ENCODE measurements at regions not wholly inside any gene's neighbourhood (a gene's known extent, or its start where the extent isn't known, plus 50 kb on each side); places are given as distances from the start of the nearest gene placed in this dataset.

DNA sequence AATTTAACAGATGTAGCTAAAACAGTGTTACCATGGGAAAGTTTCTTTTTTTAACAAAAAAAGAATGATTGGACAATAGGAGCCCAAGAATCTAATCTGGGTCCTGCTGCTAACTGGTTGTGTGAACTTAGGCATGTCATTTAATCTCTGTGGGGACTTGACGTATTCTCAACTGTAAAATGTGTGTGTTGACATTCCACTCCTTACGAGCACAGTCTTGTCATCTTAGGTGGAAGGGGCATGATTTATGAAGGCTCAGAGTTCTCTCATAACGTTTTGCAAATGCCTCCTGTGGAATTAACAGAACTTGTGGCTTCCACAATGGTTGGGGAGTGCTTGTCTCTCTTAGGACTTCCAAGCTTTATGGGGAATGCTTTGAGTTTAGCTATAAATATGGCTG is 125.9 kb upstream of the SATB2 start:
- intact Hi-C loops (cut with micrococcal nuclease; ENCODE audit: unreplicated experiment), result no loop called here
- no peak overlapping the region for H3K4me3 Mint-ChIP-seq (ENCODE audit: low read depth, unreplicated experiment)
- no TSS peak for BruUV-seq (replicated peaks)
- no peaks in the 10 kb centered on the region for H3K9me3 Mint-ChIP-seq (ENCODE audit: low read depth, unreplicated experiment)
- CTCF ChIA-PET, result interaction anchor here (0.6 kb wide), 1 partner anchor 13 kb away, joined by 4 read pairs; no protein-coding TSS in a partner anchor
- H3K27me3 Mint-ChIP-seq (ENCODE audit: unreplicated experiment), result no peaks in the 10 kb centered on the region
- no peak overlapping the region for H3K27ac Mint-ChIP-seq (ENCODE audit: unreplicated experiment)
- no peaks in the 10 kb centered on the region for H3K36me3 Mint-ChIP-seq (ENCODE audit: insufficient read depth, unreplicated experiment)
- H3K4me1 Mint-ChIP-seq (ENCODE audit: low read depth, unreplicated experiment), result no peaks in the 10 kb centered on the region
- no peak for TF ChIP-seq CTCF (IDR thresholded peaks at IDR 0.05; ENCODE audit: unreplicated experiment)
- DNase-seq, result no peak

GRCh38 chr2:199581935-199582360 is 124.2 kb upstream of the SATB2 start:
- H3K27me3 Mint-ChIP-seq (ENCODE audit: unreplicated experiment), result no peaks in the 10 kb centered on the region
- H3K36me3 Mint-ChIP-seq (ENCODE audit: insufficient read depth, unreplicated experiment), result no peaks in the 10 kb centered on the region
- no TSS peak for BruUV-seq (replicated peaks)
- no peaks in the 10 kb centered on the region for H3K4me1 Mint-ChIP-seq (ENCODE audit: low read depth, unreplicated experiment)
- H3K27ac Mint-ChIP-seq (ENCODE audit: unreplicated experiment), result no peak overlapping the region
- TF ChIP-seq CTCF (IDR thresholded peaks at IDR 0.05; ENCODE audit: unreplicated experiment), result no peak
- no peak overlapping the region for H3K4me3 Mint-ChIP-seq (ENCODE audit: low read depth, unreplicated experiment)
- no peaks in the 10 kb centered on the region for H3K9me3 Mint-ChIP-seq (ENCODE audit: low read depth, unreplicated experiment)
- intact Hi-C loops (cut with micrococcal nuclease; ENCODE audit: unreplicated experiment), result no loop called here
- no peak for DNase-seq
- CTCF ChIA-PET, result interaction anchor here (0.7 kb wide), 1 partner anchor 412 kb away, joined by 5 read pairs; no protein-coding TSS in a partner anchor

DNA sequence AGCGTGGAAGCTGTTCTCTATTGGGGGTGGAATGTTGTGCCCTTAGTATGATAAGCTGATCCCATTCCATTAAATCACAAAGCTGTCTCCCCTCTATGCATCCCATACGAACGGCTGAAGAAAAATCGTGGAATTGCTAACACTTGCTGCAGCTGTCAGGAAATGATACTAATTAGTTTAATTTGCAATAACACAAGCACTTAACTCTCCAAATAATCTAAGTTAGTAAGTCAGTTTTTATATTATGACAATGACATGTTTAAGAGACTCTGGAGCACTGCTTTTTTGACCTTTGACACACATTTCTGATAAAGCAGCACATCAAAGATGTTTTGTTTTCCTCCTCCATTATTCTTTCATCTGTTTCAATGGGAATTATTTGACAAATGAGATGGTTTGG is 123.7 kb upstream of the SATB2 start:
- intact Hi-C loops (cut with micrococcal nuclease; ENCODE audit: unreplicated experiment), result no loop called here
- BruUV-seq (replicated peaks), result no TSS peak
- TF ChIP-seq CTCF (IDR thresholded peaks at IDR 0.05; ENCODE audit: unreplicated experiment), result no peak
- CTCF ChIA-PET, result no interaction called here
- Mint-ChIP-seq H3K4me3 (ENCODE audit: low read depth, unreplicated experiment) (no peak overlapping the region), H3K27ac (ENCODE audit: unreplicated experiment) (no peak overlapping the region), H3K4me1 (ENCODE audit: low read depth, unreplicated experiment) (no peaks in the 10 kb centered on the region), H3K27me3 (ENCODE audit: unreplicated experiment) (no peaks in the 10 kb centered on the region), H3K36me3 (ENCODE audit: insufficient read depth, unreplicated experiment) (no peaks in the 10 kb centered on the region), H3K9me3 (ENCODE audit: low read depth, unreplicated experiment) (no peaks in the 10 kb centered on the region)
- no peak for DNase-seq

GRCh38 chr2:199575416-199575815 is 117.7 kb upstream of the SATB2 start:
- no peak for TF ChIP-seq CTCF (IDR thresholded peaks at IDR 0.05; ENCODE audit: unreplicated experiment)
- no TSS peak for BruUV-seq (replicated peaks)
- H3K9me3 Mint-ChIP-seq (ENCODE audit: low read depth, unreplicated experiment), result no peaks in the 10 kb centered on the region
- H3K4me3 Mint-ChIP-seq (ENCODE audit: low read depth, unreplicated experiment), result no peak overlapping the region
- H3K36me3 Mint-ChIP-seq (ENCODE audit: insufficient read depth, unreplicated experiment), result no peaks in the 10 kb centered on the region
- H3K4me1 Mint-ChIP-seq (ENCODE audit: low read depth, unreplicated experiment), result no peaks in the 10 kb centered on the region
- intact Hi-C loops (cut with micrococcal nuclease; ENCODE audit: unreplicated experiment), result no loop called here
- H3K27ac Mint-ChIP-seq (ENCODE audit: unreplicated experiment), result no peak overlapping the region
- CTCF ChIA-PET, result interaction anchor here (1.2 kb wide), 1 partner anchor 21 kb away, joined by 3 read pairs; no protein-coding TSS in a partner anchor
- no peaks in the 10 kb centered on the region for H3K27me3 Mint-ChIP-seq (ENCODE audit: unreplicated experiment)
- DNase-seq, result no peak

Measured in Calu3 (cell line).